Sigmoid colon (tissue), 6 donors: ENCODE measurements at regions not wholly inside any gene's neighbourhood (a gene's known extent, or its start where the extent isn't known, plus 50 kb on each side); places are given as distances from the start of the nearest gene placed in this dataset.

Experiments
- DNase-seq: peaks from one replicate; pipeline ENCODE4 v3.0.0-alpha.2; 2019
- H3K27ac ChIP-seq, 4 donors: fragments of 200-600 bp; sonication (generic); one replicate each; pipeline ENCODE4 v1.5.1; 2016 to 2019; ENCODE audit warnings: mild to moderate bottlenecking in 1 of 4
- H3K27me3 ChIP-seq, 3 donors: fragments of 200-600 bp; sonication (generic); one replicate each; pipeline ENCODE4 v1.5.1; 2019; ENCODE audit warnings: mild to moderate bottlenecking in 1 of 3
- H3K36me3 ChIP-seq, 4 donors: fragments of 200-600 bp; sonication (generic); one replicate each; pipeline ENCODE4 v1.5.1; 2016 to 2019
- H3K4me1 ChIP-seq, 4 donors: fragments of 200-600 bp; sonication (generic); one replicate each; pipeline ENCODE4 v1.5.1; 2017 to 2019
- H3K4me3 ChIP-seq, 4 donors: fragments of 200-600 bp; sonication (generic); one replicate each; pipeline ENCODE4 v1.5.1; 2017 to 2019; ENCODE audit warnings: mild to moderate bottlenecking in 2 of 4, moderate library complexity in 1 of 4
- H3K9me3 ChIP-seq, 4 donors: fragments of 200-600 bp in 3 of 4; sonication (generic) in 3 of 4; one replicate each; pipeline versions ENCODE4 v1.5.1 to v1.6.1; 2013 to 2019
- CTCF ChIP-seq, 4 experiments: fragments of 450-650 bp in 3 of 4; fragments of 200-600 bp in 1 of 4; IDR thresholded peaks; one replicate each; pipeline ENCODE4 v1.5.1; 2016 to 2019; ENCODE audit warnings: antibody characterized with exemption in 4 of 4, mild to moderate bottlenecking in 3 of 4, moderate library complexity in 2 of 4
- EP300 ChIP-seq, 4 donors: sonication (generic); formaldehyde crosslinking; IDR thresholded peaks; one replicate each; pipeline ENCODE4 v1.6.1; 2017; ENCODE audit warnings: antibody characterized with exemption in 4 of 4
- POLR2A ChIP-seq, 2 donors: fragments of 450-650 bp; IDR thresholded peaks; one replicate each; pipeline ENCODE4 v1.6.1; 2016; ENCODE audit warnings: antibody characterized with exemption in 2 of 2, mild to moderate bottlenecking in 2 of 2, moderate library complexity in 2 of 2
- POLR2AphosphoS5 ChIP-seq, 4 donors: sonication (generic); formaldehyde crosslinking; IDR thresholded peaks; one replicate each; pipeline ENCODE4 v1.6.1; 2017; ENCODE audit warnings: antibody characterized with exemption in 4 of 4
- WGBS, 2 donors: extraction: QIAGEN DNeasy Blood & Tissue Kit; methylation state at CpG; one replicate each; pipeline ENCODE4 v1.1.7; 2013; 5-methylcytosine and 5-hydroxymethylcytosine counted together
- intact Hi-C: fragments of 100-400 bp; cut with DNase I; formaldehyde crosslinking; loops from one replicate; pipeline ENCODE4 v1.15.1; 2023
- donor health status: healthy with polysubstance abuse.
- donor health status: healthy.

- H3K4me3 ChIP-seq = no peak overlapping the region
- TF ChIP-seq CTCF (IDR thresholded peaks at IDR 0.05) (no peak), EP300 (IDR thresholded peaks at IDR 0.05) (no peak), POLR2AphosphoS5 (IDR thresholded peaks at IDR 0.05) (no peak), POLR2A (IDR thresholded peaks at IDR 0.05) (no peak)
- intact Hi-C loops = no loop called here
- H3K27ac ChIP-seq = no peak overlapping the region
- no peaks in the 10 kb centered on the region for H3K4me1 ChIP-seq
- no peaks in the 10 kb centered on the region for H3K9me3 ChIP-seq
- no peaks in the 10 kb centered on the region for H3K36me3 ChIP-seq
- 82% methylated on average over 9 of the region's 9 CpGs for WGBS, 2 donors
- H3K27me3 ChIP-seq = peaks cover 0 to 4% (median 0%) of the 10 kb centered on the region in 3 donors
- DNase-seq = no peak
Observed at GRCh38 chr14:106491851-106492250, 965.5 kb downstream of the TMEM121 start.

- intact Hi-C loops = no loop called here
- no peak for TF ChIP-seq CTCF (IDR thresholded peaks at IDR 0.05)
- no peak for TF ChIP-seq POLR2A (IDR thresholded peaks at IDR 0.05)
- no peak for TF ChIP-seq EP300 (IDR thresholded peaks at IDR 0.05)
- no peak for TF ChIP-seq POLR2AphosphoS5 (IDR thresholded peaks at IDR 0.05)
- no peak for DNase-seq
- Histone ChIP-seq H3K9me3 (no peaks in the 10 kb centered on the region), H3K36me3 (no peaks in the 10 kb centered on the region), H3K27me3 (peaks cover 0 to 4% (median 0%) of the 10 kb centered on the region in 3 donors), H3K4me3 (peak overlapping the region in 1 of 4 donors; percentile 9), H3K27ac (no peak overlapping the region), H3K4me1 (no peaks in the 10 kb centered on the region)
- 38 to 47% methylated on average over 3 of the region's 3 CpGs for WGBS, 2 donors
Observed at GRCh38 chr14:106493962-106494823, 967.8 kb downstream of the TMEM121 start.

GRCh38 chr14:106500571-106500970 lies 974.2 kb downstream of the TMEM121 start:
- TF ChIP-seq POLR2A (IDR thresholded peaks at IDR 0.05) = no peak
- TF ChIP-seq POLR2AphosphoS5 (IDR thresholded peaks at IDR 0.05) = no peak
- no peak for TF ChIP-seq CTCF (IDR thresholded peaks at IDR 0.05)
- no peak for TF ChIP-seq EP300 (IDR thresholded peaks at IDR 0.05)
- no peak for DNase-seq
- Histone ChIP-seq H3K4me1 (no peaks in the 10 kb centered on the region), H3K36me3 (no peaks in the 10 kb centered on the region), H3K4me3 (no peak overlapping the region), H3K27me3 (no peaks in the 10 kb centered on the region), H3K27ac (no peak overlapping the region), H3K9me3 (no peaks in the 10 kb centered on the region)
- 26 to 42% methylated on average over 1 of the region's 1 CpG for WGBS, 2 donors
- intact Hi-C loops = no loop called here

GRCh38 chr14:106501898-106502297 lies 975.5 kb downstream of the TMEM121 start:
- intact Hi-C loops = no loop called here
- H3K27ac ChIP-seq = no peak overlapping the region
- TF ChIP-seq CTCF (IDR thresholded peaks at IDR 0.05) (no peak), POLR2A (IDR thresholded peaks at IDR 0.05) (no peak), EP300 (IDR thresholded peaks at IDR 0.05) (no peak), POLR2AphosphoS5 (IDR thresholded peaks at IDR 0.05) (no peak)
- no peaks in the 10 kb centered on the region for H3K27me3 ChIP-seq
- H3K4me1 ChIP-seq = no peaks in the 10 kb centered on the region
- H3K36me3 ChIP-seq = no peaks in the 10 kb centered on the region
- DNase-seq = no peak
- H3K4me3 ChIP-seq = no peak overlapping the region
- no peaks in the 10 kb centered on the region for H3K9me3 ChIP-seq
